Panc1 (cell line): ENCODE measurements at regions not wholly inside any gene's neighbourhood (a gene's known extent, or its start where the extent isn't known, plus 50 kb on each side); places are given as distances from the start of the nearest gene placed in this dataset.
"Not testable (repeated sequence)": the region's sequence is repeated elsewhere in the genome, so short reads cannot be mapped to it uniquely, and the experiment has no call there.

ENCODE experiments used
- CTCF ChIP-seq: fragments of 450-650 bp; IDR thresholded peaks from 2 replicates; pipeline ENCODE4 v1.5.1; 2017; ENCODE audit warnings: mild to moderate bottlenecking
- POLR2AphosphoS5 ChIP-seq: IDR thresholded peaks from 2 replicates; pipeline ENCODE4 v1.6.1; 2012; ENCODE audit warnings: mild to moderate bottlenecking, low read depth, low read length, moderate library complexity
- TF ChIP-seq, protein P1 (sequence below), 2 experiments: IDR thresholded peaks; 2 replicates each; pipeline ENCODE4 v1.6.1; 2011 to 2012; ENCODE audit warnings: low read depth in 2 of 2, control low read depth in 1 of 2, low read length in 1 of 2, mild to moderate bottlenecking in 1 of 2, moderate library complexity in 1 of 2; ENCODE audit not compliant: insufficient read depth in 1 of 2

DNA sequence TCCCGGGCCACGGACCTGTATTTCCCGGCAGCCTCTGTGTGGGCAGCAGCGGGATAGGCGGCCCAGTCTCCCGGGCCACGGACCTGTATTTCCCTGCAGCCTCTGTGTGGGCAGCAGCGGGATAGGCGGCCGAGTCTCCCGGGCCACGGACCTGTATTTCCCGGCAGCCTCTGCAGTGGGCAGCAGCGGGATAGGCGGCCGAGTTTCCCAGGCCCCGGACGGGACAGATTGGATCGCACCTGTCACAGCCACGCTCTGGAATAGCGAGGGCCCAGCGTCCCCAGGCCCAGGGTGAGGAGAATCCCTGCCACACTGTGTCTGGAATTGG lies 145.9 kb upstream of the PITRM1 start:
- not testable (repeated sequence) for TF ChIP-seq CTCF, POLR2AphosphoS5
- TF ChIP-seq, protein P1, sequence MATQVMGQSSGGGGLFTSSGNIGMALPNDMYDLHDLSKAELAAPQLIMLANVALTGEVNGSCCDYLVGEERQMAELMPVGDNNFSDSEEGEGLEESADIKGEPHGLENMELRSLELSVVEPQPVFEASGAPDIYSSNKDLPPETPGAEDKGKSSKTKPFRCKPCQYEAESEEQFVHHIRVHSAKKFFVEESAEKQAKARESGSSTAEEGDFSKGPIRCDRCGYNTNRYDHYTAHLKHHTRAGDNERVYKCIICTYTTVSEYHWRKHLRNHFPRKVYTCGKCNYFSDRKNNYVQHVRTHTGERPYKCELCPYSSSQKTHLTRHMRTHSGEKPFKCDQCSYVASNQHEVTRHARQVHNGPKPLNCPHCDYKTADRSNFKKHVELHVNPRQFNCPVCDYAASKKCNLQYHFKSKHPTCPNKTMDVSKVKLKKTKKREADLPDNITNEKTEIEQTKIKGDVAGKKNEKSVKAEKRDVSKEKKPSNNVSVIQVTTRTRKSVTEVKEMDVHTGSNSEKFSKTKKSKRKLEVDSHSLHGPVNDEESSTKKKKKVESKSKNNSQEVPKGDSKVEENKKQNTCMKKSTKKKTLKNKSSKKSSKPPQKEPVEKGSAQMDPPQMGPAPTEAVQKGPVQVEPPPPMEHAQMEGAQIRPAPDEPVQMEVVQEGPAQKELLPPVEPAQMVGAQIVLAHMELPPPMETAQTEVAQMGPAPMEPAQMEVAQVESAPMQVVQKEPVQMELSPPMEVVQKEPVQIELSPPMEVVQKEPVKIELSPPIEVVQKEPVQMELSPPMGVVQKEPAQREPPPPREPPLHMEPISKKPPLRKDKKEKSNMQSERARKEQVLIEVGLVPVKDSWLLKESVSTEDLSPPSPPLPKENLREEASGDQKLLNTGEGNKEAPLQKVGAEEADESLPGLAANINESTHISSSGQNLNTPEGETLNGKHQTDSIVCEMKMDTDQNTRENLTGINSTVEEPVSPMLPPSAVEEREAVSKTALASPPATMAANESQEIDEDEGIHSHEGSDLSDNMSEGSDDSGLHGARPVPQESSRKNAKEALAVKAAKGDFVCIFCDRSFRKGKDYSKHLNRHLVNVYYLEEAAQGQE (IDR thresholded peaks at IDR 0.05; ENCODE audit: insufficient read depth in 1 of 2, low read depth in 2 of 2, low read length in 1 of 2) = not testable (repeated sequence)
